Neural progenitor cell (in vitro differentiated cells): ENCODE measurements at regions not wholly inside any gene's neighbourhood (a gene's known extent, or its start where the extent isn't known, plus 50 kb on each side); places are given as distances from the start of the nearest gene placed in this dataset.

Experiments used
- DNase-seq: peaks from one replicate; pipeline ENCODE4 v3.0.0-alpha.2; 2016; ENCODE audit warnings: low spot score
- H2AFZ ChIP-seq: fragments of 200-600 bp; sonication (generic); replicated peaks from 2 replicates; pipeline ENCODE4 v1.6.1; 2016; ENCODE audit warnings: antibody characterized with exemption
- H3F3A ChIP-seq: fragments of 200-600 bp; sonication (generic); 2 replicates; pipeline ENCODE4 v1.6.1; 2016; ENCODE audit warnings: antibody characterized with exemption, low read depth
- H3K27ac ChIP-seq: fragments of 200-600 bp; sonication (generic); 2 replicates; pipeline ENCODE4 v1.5.1; 2016; ENCODE audit warnings: mild to moderate bottlenecking
- H3K27me3 ChIP-seq: fragments of 200-600 bp; sonication (generic); 2 replicates; pipeline ENCODE4 v1.6.1; 2016; ENCODE audit warnings: mild to moderate bottlenecking, moderate library complexity
- H3K36me3 ChIP-seq: fragments of 200-600 bp; sonication (generic); 2 replicates; pipeline ENCODE4 v1.5.1; 2016
- H3K4me1 ChIP-seq: fragments of 200-600 bp; sonication (generic); 2 replicates; pipeline ENCODE4 v1.6.1; 2016; ENCODE audit warnings: mixed run types
- H3K4me2 ChIP-seq: fragments of 200-600 bp; sonication (generic); 2 replicates; pipeline ENCODE4 v1.6.1; 2016
- H3K4me3 ChIP-seq: fragments of 200-600 bp; sonication (generic); 2 replicates; pipeline ENCODE4 v1.5.1; 2016
- H3K79me2 ChIP-seq: fragments of 200-600 bp; sonication (generic); 2 replicates; pipeline ENCODE4 v1.6.1; 2016; ENCODE audit warnings: low read depth
- H3K9ac ChIP-seq: fragments of 200-600 bp; sonication (generic); 2 replicates; pipeline ENCODE4 v1.6.1; 2016
- H3K9me3 ChIP-seq: fragments of 200-600 bp; sonication (generic); 2 replicates; pipeline ENCODE4 v1.5.1; 2016; ENCODE audit warnings: low read depth
- H4K20me1 ChIP-seq: fragments of 200-600 bp; sonication (generic); 2 replicates; pipeline ENCODE4 v1.6.1; 2016; ENCODE audit warnings: low read depth
- H3K27ac Mint-ChIP-seq: 3 replicates; pipeline ENCODE4 v1.8.0; 2021; ENCODE audit warnings: mixed read lengths
- H3K27me3 Mint-ChIP-seq: 2 replicates; pipeline ENCODE4 v1.8.0; 2022; ENCODE audit warnings: low read depth, mild to moderate bottlenecking, inconsistent platforms, moderate library complexity, mixed read lengths; ENCODE audit not compliant: insufficient read depth
- H3K36me3 Mint-ChIP-seq: 3 replicates; pipeline ENCODE4 v1.8.0; 2021; ENCODE audit warnings: mixed read lengths
- H3K4me1 Mint-ChIP-seq: 3 replicates; pipeline ENCODE4 v1.8.0; 2021; ENCODE audit warnings: mixed read lengths
- H3K4me3 Mint-ChIP-seq: 3 replicates; pipeline ENCODE4 v1.8.0; 2021; ENCODE audit warnings: mild to moderate bottlenecking, moderate library complexity, mixed read lengths
- H3K9me3 Mint-ChIP-seq: 3 replicates; pipeline ENCODE4 v1.8.0; 2020; ENCODE audit warnings: mixed read lengths
- EZH2 ChIP-seq: fragments of 200-600 bp; sonication (generic); IDR thresholded peaks from 2 replicates; pipeline ENCODE4 v1.6.1; 2017; ENCODE audit warnings: antibody characterized with exemption, mild to moderate bottlenecking, moderate library complexity
- EZH2phosphoT487 ChIP-seq: fragments of 200-600 bp; sonication (generic); IDR thresholded peaks from 2 replicates; pipeline ENCODE4 v1.6.1; 2017; ENCODE audit warnings: antibody characterized with exemption
- TF ChIP-seq, protein P1 (sequence below): fragments of 200-600 bp; sonication (generic); IDR thresholded peaks from 2 replicates; pipeline ENCODE4 v1.5.1; 2017; ENCODE audit warnings: antibody characterized with exemption, mild to moderate bottlenecking

DNA sequence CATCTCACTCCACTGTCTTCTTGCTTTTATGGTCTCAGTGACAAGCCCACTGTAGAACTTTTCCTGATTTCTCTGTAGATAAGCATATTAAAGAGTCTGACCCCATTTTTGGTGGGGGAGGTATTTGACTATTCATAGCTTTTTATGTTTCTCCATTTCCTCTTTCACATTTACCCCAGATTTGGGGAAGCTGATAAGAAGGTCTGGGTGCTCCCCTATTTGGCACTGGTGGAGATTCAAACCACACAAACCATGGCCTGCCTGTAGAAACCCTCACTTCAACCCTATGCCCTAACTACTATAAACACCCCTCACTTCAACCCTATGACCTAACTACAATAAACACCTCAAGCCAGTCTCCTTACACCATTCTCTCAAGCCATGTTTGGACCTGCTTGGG, 196.2 kb upstream of the SYNDIG1 start:
- Histone ChIP-seq H3K27me3 (no peaks in the 10 kb centered on the region), H2AFZ (no peak overlapping the region), H3K4me2 (no peak overlapping the region), H3K9me3 (no peaks in the 10 kb centered on the region), H3K27ac (no peak overlapping the region), H3K4me1 (no peaks in the 10 kb centered on the region), H4K20me1 (no peaks in the 10 kb centered on the region), H3K4me3 (no peak overlapping the region), H3K79me2 (no peaks in the 10 kb centered on the region), H3K9ac (no peak overlapping the region), H3F3A (no peaks in the 10 kb centered on the region), H3K36me3 (no peaks in the 10 kb centered on the region)
- Mint-ChIP-seq H3K4me3 (no peak overlapping the region), H3K36me3 (no peaks in the 10 kb centered on the region), H3K4me1 (peaks cover 3% of the 10 kb centered on the region), H3K27ac (no peak overlapping the region), H3K9me3 (no peaks in the 10 kb centered on the region), H3K27me3 (peaks cover 2% of the 10 kb centered on the region)
- DNase-seq: no peak
- TF ChIP-seq EZH2phosphoT487 (no peak), EZH2 (no peak)
- TF ChIP-seq, protein P1, sequence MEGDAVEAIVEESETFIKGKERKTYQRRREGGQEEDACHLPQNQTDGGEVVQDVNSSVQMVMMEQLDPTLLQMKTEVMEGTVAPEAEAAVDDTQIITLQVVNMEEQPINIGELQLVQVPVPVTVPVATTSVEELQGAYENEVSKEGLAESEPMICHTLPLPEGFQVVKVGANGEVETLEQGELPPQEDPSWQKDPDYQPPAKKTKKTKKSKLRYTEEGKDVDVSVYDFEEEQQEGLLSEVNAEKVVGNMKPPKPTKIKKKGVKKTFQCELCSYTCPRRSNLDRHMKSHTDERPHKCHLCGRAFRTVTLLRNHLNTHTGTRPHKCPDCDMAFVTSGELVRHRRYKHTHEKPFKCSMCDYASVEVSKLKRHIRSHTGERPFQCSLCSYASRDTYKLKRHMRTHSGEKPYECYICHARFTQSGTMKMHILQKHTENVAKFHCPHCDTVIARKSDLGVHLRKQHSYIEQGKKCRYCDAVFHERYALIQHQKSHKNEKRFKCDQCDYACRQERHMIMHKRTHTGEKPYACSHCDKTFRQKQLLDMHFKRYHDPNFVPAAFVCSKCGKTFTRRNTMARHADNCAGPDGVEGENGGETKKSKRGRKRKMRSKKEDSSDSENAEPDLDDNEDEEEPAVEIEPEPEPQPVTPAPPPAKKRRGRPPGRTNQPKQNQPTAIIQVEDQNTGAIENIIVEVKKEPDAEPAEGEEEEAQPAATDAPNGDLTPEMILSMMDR: no peak

DNA sequence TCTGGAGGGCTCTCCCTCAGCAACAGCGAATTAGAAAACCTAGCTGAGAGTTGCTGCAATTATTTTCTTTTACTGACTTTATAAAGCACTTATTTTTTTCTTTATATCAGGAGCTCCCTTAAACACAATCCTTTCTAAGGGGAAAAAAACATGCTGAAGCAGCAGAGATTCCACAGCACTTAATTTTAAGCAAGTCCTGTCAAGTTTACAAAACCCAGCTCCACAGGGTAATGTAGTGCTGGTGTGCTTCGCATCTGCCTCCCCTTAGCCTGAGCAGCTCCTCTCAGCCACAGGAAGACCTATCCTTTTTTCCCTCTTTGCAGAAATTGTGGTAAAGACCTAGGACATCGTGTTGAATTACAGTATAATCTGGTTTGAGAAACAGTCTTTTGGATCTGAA, 208.1 kb upstream of the SYNDIG1 start:
- Mint-ChIP-seq H3K9me3 (no peaks in the 10 kb centered on the region), H3K27ac (no peak overlapping the region), H3K4me3 (no peak overlapping the region), H3K4me1 (peaks cover 14% of the 10 kb centered on the region), H3K36me3 (no peaks in the 10 kb centered on the region), H3K27me3 (peaks cover 2% of the 10 kb centered on the region)
- H3K9me3 ChIP-seq: no peaks in the 10 kb centered on the region
- no peaks in the 10 kb centered on the region for H3K36me3 ChIP-seq
- no peak overlapping the region for H3K4me3 ChIP-seq
- no peak overlapping the region for H3K27ac ChIP-seq
- no peaks in the 10 kb centered on the region for H3F3A ChIP-seq
- DNase-seq: no peak
- no peaks in the 10 kb centered on the region for H3K27me3 ChIP-seq
- H3K79me2 ChIP-seq: no peaks in the 10 kb centered on the region
- no peaks in the 10 kb centered on the region for H4K20me1 ChIP-seq
- no peak overlapping the region for H3K4me2 ChIP-seq
- no peaks in the 10 kb centered on the region for H3K4me1 ChIP-seq
- no peak overlapping the region for H2AFZ ChIP-seq
- H3K9ac ChIP-seq: no peak overlapping the region
- TF ChIP-seq EZH2: no peak
- TF ChIP-seq EZH2phosphoT487: no peak
- TF ChIP-seq, protein P1: no peak

DNA sequence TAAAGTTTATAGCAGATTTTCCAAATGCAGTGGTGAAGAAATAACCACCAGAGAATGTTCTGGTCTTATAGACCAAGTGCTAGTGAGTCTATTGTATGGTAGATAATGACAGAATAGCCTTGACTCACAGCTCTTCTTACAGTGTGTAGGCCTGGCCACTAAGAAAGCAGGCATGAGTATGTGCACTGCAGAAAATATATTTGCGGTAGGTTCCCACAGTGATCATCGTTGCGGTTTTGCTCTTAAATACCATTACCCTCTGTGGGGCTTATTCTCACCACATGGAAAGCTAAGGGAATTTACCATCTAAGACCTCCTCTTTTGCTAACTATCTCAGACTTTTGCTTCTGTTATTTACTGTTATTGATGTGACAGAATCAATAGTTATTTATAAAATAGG, 212.3 kb upstream of the SYNDIG1 start:
- no peak for TF ChIP-seq EZH2phosphoT487
- no peak for TF ChIP-seq EZH2
- TF ChIP-seq, protein P1: no peak
- no peak overlapping the region for H2AFZ ChIP-seq
- Mint-ChIP-seq H3K36me3 (no peaks in the 10 kb centered on the region), H3K4me1 (peaks cover 14% of the 10 kb centered on the region), H3K27ac (no peak overlapping the region), H3K9me3 (no peaks in the 10 kb centered on the region), H3K4me3 (no peak overlapping the region), H3K27me3 (peaks cover 2% of the 10 kb centered on the region)
- no peaks in the 10 kb centered on the region for H3F3A ChIP-seq
- H3K4me2 ChIP-seq: no peak overlapping the region
- no peaks in the 10 kb centered on the region for H3K79me2 ChIP-seq
- no peak overlapping the region for H3K27ac ChIP-seq
- H3K4me1 ChIP-seq: no peaks in the 10 kb centered on the region
- no peaks in the 10 kb centered on the region for H3K9me3 ChIP-seq
- no peaks in the 10 kb centered on the region for H3K27me3 ChIP-seq
- DNase-seq: no peak
- no peaks in the 10 kb centered on the region for H3K36me3 ChIP-seq
- H4K20me1 ChIP-seq: no peaks in the 10 kb centered on the region
- no peak overlapping the region for H3K9ac ChIP-seq
- H3K4me3 ChIP-seq: no peak overlapping the region

DNA sequence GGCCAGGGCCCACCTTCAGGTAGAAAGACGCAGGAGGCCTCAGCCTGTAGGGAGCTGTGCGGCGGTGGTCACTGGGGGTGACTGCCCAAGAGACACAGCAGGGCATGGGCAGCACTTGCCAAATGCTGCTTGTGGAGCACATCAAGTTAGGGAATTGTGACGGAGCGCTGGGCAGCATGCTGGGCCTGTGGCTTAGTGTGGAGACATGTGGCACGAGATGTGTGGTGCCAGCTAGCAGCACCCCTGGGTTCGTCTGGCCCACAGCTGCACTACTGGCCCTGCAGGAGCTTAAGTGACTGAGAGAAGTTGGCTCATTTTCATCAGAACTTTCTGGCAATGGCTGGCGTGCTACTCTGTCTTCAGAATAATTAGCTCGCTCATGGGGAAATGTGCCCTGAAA, 213.1 kb upstream of the SYNDIG1 start:
- Histone ChIP-seq H3K36me3 (no peaks in the 10 kb centered on the region), H3K4me1 (no peaks in the 10 kb centered on the region), H3K79me2 (no peaks in the 10 kb centered on the region), H3K27ac (no peak overlapping the region), H3K9ac (no peak overlapping the region), H3K4me3 (no peak overlapping the region), H3K4me2 (no peak overlapping the region), H2AFZ (no peak overlapping the region), H4K20me1 (no peaks in the 10 kb centered on the region), H3F3A (no peaks in the 10 kb centered on the region), H3K9me3 (no peaks in the 10 kb centered on the region), H3K27me3 (no peaks in the 10 kb centered on the region)
- no peaks in the 10 kb centered on the region for H3K9me3 Mint-ChIP-seq
- H3K36me3 Mint-ChIP-seq: no peaks in the 10 kb centered on the region
- no peak overlapping the region for H3K4me3 Mint-ChIP-seq
- H3K4me1 Mint-ChIP-seq: peaks cover 14% of the 10 kb centered on the region
- TF ChIP-seq, protein P1: no peak
- no peak for TF ChIP-seq EZH2
- no peak for TF ChIP-seq EZH2phosphoT487
- DNase-seq: no peak
- H3K27me3 Mint-ChIP-seq: peaks cover 2% of the 10 kb centered on the region
- H3K27ac Mint-ChIP-seq: no peak overlapping the region
